ENCODE measurements at regions not wholly inside any gene's neighbourhood (a gene's known extent, or its start where the extent isn't known, plus 50 kb on each side); places are given as distances from the start of the nearest gene placed in this dataset.

DNA sequence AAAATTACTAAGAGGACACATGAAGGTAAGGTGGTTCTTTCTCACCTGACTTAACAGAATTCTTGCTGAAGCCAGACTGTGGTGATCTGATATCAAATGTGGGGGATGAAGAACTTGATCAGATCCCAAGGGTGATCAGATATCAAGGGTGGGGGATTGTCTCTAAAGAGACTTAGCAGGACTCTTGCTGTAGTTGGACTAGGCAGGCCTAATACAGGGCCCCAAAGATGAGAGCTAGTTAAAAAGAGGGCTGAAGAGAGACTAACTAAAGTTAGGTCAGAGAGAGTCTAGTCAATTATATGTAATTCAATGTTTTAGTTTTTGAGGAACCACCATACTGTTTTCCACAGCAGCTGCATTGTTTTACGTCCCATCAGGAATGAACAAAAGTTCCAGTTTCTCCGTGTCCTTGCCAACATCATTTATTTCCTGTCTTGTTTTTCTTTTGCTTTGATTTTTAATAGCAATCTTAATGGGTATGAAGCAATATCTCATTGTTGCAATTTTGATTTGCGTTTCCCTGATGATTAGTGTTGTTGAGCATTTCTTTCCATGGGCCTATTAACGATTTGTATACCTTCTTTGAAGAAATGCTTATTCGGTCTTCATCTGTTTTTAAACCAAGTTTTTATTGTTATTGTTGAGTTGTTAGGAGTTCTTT is 77.6 kb upstream of the ALDH1A1 start:
- Histone ChIP-seq H3K27ac (no peak overlapping the region), H3K4me3 (replicated peaks in 1 of 3) (no peak overlapping the region), H3K9me3 (no peaks in the 10 kb centered on the region), H3K4me1 (no peaks in the 10 kb centered on the region), H3K36me3 (no peaks in the 10 kb centered on the region), H3K27me3 (no peaks in the 10 kb centered on the region)
- 80 to 91% methylated on average over 5 of the region's 5 CpGs for WGBS, 2 donors
- intact Hi-C loops (cut with DNase I): loop anchor here (10.0 kb wide), 1 partner anchor 54 kb away; no protein-coding TSS in a partner anchor
- TF ChIP-seq, protein P1, sequence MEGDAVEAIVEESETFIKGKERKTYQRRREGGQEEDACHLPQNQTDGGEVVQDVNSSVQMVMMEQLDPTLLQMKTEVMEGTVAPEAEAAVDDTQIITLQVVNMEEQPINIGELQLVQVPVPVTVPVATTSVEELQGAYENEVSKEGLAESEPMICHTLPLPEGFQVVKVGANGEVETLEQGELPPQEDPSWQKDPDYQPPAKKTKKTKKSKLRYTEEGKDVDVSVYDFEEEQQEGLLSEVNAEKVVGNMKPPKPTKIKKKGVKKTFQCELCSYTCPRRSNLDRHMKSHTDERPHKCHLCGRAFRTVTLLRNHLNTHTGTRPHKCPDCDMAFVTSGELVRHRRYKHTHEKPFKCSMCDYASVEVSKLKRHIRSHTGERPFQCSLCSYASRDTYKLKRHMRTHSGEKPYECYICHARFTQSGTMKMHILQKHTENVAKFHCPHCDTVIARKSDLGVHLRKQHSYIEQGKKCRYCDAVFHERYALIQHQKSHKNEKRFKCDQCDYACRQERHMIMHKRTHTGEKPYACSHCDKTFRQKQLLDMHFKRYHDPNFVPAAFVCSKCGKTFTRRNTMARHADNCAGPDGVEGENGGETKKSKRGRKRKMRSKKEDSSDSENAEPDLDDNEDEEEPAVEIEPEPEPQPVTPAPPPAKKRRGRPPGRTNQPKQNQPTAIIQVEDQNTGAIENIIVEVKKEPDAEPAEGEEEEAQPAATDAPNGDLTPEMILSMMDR (IDR thresholded peaks at IDR 0.05): no peak
- TF ChIP-seq POLR2A (IDR thresholded peaks at IDR 0.05): no peak
- DNase-seq: no peak

DNA sequence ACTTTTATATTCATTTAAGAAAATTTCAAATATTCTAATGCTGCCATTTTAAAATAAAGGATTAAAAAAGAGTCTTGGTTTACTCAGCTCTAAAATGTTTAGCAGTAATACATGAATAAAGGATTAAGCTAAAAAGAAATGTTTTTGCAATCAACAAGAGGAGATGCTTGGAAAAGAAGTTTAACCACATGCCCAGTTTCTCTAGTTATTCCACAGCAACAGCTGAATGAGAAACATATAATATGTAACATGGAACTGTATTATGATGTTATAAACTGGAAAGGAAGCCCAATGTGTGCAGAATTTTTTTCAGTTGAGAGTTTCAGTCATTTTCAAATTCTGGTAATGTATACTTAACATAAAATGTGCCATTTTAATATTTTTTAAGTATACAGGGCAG is 76.5 kb upstream of the ALDH1A1 start:
- no peak for DNase-seq

DNA sequence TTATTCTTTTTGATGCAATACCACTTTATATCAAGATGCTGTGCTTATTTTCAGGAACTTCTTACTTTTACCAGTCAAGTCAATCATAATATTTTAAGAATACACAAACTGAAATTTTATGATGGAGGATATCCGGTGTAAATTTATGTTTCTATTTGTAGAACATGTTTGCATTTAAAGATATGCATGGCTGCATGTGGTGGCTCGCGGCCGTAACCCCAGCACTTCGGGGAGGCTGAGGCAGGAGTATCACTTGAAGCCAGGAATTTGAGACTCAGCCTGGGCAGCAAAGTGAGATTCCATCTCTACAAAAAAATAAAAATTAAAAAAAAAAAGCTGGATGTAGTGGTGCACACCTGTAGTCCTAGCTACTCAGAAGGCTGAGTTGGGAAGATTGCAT is 73.5 kb upstream of the ALDH1A1 start:
- Histone ChIP-seq H3K36me3 (no peaks in the 10 kb centered on the region), H3K27ac (no peak overlapping the region), H3K27me3 (no peaks in the 10 kb centered on the region), H3K4me1 (peaks cover 0 to 6% of the 10 kb centered on the region in 2 donors), H3K9me3 (no peaks in the 10 kb centered on the region), H3K4me3 (replicated peaks in 1 of 3) (no peak overlapping the region)
- WGBS, 2 donors: 93 to 94% methylated on average over 5 of the region's 5 CpGs
- intact Hi-C loops (cut with DNase I): loop anchor here (5.0 kb wide), 1 partner anchor 154 kb away; no protein-coding TSS in a partner anchor
- DNase-seq: no peak
- TF ChIP-seq, protein P1 (IDR thresholded peaks at IDR 0.05): no peak
- no peak for TF ChIP-seq POLR2A (IDR thresholded peaks at IDR 0.05)

More for the DNA sequence above, 76.5 kb upstream of the ALDH1A1 start:
- H3K36me3 ChIP-seq: no peaks in the 10 kb centered on the region
- no peaks in the 10 kb centered on the region for H3K9me3 ChIP-seq
- no peak overlapping the region for H3K4me3 ChIP-seq (replicated peaks in 1 of 3)
- TF ChIP-seq, protein P1 (IDR thresholded peaks at IDR 0.05): no peak
- TF ChIP-seq POLR2A (IDR thresholded peaks at IDR 0.05): no peak
- intact Hi-C loops (cut with DNase I): loop anchor here (5.0 kb wide), 1 partner anchor 157 kb away; no protein-coding TSS in a partner anchor
- H3K4me1 ChIP-seq: no peaks in the 10 kb centered on the region
- H3K27me3 ChIP-seq: no peaks in the 10 kb centered on the region
- no peak overlapping the region for H3K27ac ChIP-seq

DNA sequence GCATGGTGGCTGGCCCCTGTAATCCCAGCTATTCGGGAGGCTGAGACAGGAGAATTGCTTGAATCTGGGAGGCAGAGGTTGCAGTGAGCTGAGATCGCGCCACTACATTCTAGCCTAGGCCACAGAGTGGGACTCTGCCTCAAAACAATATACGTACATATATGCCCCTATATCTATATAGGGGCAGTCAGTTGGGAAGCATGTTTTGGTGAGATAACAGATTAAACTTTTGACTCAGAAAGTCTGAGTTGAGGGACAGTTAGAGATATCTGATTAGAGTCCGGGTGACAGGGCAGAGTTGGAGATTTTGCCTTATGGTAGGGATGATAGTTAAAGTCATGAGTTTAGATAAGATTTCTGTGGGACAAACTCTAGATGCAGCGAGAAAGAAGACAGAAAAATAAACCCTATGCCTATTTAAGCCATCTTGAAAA is 71.8 kb upstream of the ALDH1A1 start:
- H3K4me1 ChIP-seq: peaks cover 0 to 6% of the 10 kb centered on the region in 2 donors
- H3K27ac ChIP-seq: no peak overlapping the region
- H3K9me3 ChIP-seq: no peaks in the 10 kb centered on the region
- DNase-seq: no peak
- TF ChIP-seq, protein P1 (IDR thresholded peaks at IDR 0.05): no peak
- TF ChIP-seq POLR2A (IDR thresholded peaks at IDR 0.05): no peak
- no peak overlapping the region for H3K4me3 ChIP-seq (replicated peaks in 1 of 3)
- no peaks in the 10 kb centered on the region for H3K27me3 ChIP-seq
- H3K36me3 ChIP-seq: no peaks in the 10 kb centered on the region
- 94 to 95% methylated on average over 6 of the region's 6 CpGs for whole genome bisulfite sequencing, 2 donors
- intact Hi-C loops (cut with DNase I): loop anchor here (5.0 kb wide), 2 partner anchors 152 to 167 kb away; no protein-coding TSS in a partner anchor

DNA sequence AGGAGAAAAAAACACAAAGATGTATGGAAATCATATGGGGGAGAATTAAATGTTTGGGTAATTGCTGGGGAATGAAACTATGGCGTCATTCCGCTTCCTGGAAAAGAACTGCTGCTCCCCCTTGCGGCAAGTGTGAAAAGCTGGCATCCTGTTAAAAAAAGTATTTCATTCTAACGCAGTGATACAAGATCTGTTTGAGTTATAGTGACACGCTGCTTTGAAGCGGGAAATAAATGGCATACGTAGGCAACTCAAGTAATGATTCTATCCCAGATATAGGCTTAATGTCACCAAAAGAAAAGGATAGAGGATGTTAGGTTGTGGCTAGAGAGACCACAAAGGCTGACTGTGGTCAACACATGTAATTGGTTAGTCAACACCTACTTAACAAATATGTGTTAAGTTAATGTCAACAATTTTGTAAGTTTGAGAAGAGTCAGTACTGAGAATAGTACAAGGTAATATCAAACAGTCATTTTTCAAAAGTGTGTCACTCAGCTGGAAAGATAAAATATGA is 70.2 kb upstream of the ALDH1A1 start:
- H3K4me1 ChIP-seq: peaks cover 0 to 6% of the 10 kb centered on the region in 2 donors
- H3K36me3 ChIP-seq: no peaks in the 10 kb centered on the region
- H3K27ac ChIP-seq: no peak overlapping the region
- H3K4me3 ChIP-seq (replicated peaks in 1 of 3): no peak overlapping the region
- DNase-seq: peak; percentile 35 to 65
- no peaks in the 10 kb centered on the region for H3K27me3 ChIP-seq
- no peak for TF ChIP-seq POLR2A (IDR thresholded peaks at IDR 0.05)
- TF ChIP-seq, protein P1 (IDR thresholded peaks at IDR 0.05): peak; percentile 72 to 95 (median 80)
- intact Hi-C loops (cut with DNase I): loop anchor here (5.0 kb wide), 1 partner anchor 166 kb away; no protein-coding TSS in a partner anchor
- no peaks in the 10 kb centered on the region for H3K9me3 ChIP-seq
- 13 to 23% methylated on average over 7 of the region's 7 CpGs for WGBS, 2 donors

Data from thyroid gland (tissue), 4 donors.